RWPE1 (cell line): ENCODE measurements at regions not wholly inside any gene's neighbourhood (a gene's known extent, or its start where the extent isn't known, plus 50 kb on each side); places are given as distances from the start of the nearest gene placed in this dataset.

Experiments used
- CTCF ChIA-PET: fragments of 350-600 bp; sonication (Branson Sonifier 250); formaldehyde crosslinking; extraction: SDS; loops from one replicate; lab custom pipeline; 2021; lab: Yijun Ruan, JAX
- POLR2A ChIA-PET: fragments of 400-600 bp; formaldehyde crosslinking; extraction: SDS; loops from one replicate; lab custom pipeline; 2020; ENCODE audit warnings: antibody characterized with exemption; ENCODE audit not compliant: low non-redundant PET; lab: Yijun Ruan, JAX
- DNase-seq: peaks from one replicate; pipeline ENCODE4 v3.0.0; 2012; ENCODE audit warnings: low spot score
- H3K27ac ChIP-seq: fragments of 450-650 bp; 2 replicates; pipeline ENCODE4 v1.5.1; 2017
- CTCF ChIP-seq: fragments of 450-650 bp; conservative IDR thresholded peaks from 2 replicates; pipeline ENCODE4 v1.5.1; 2017; ENCODE audit warnings: low read depth, mild to moderate bottlenecking

- TF ChIP-seq CTCF: no peak
- DNase-seq: no peak
- H3K27ac ChIP-seq: no peak overlapping the region
- CTCF ChIA-PET: no interaction called here
- POLR2A ChIA-PET: no interaction called here
Observed at GRCh38 chr12:107353312-107353711, 260.0 kb upstream of the CRY1 start.

- CTCF ChIA-PET: no interaction called here
- no peak for TF ChIP-seq CTCF
- no peak overlapping the region for H3K27ac ChIP-seq
- POLR2A ChIA-PET: no interaction called here
- no peak for DNase-seq
Observed at GRCh38 chr12:107355004-107355565, 261.7 kb upstream of the CRY1 start.

GRCh38 chr12:107355612-107356011 lies 262.3 kb upstream of the CRY1 start:
- no peak for DNase-seq
- POLR2A ChIA-PET: no interaction called here
- no peak for TF ChIP-seq CTCF
- CTCF ChIA-PET: no interaction called here
- no peak overlapping the region for H3K27ac ChIP-seq

- ChIA-PET CTCF (interaction anchor here (0.6 to 1.0 kb wide), 4 partner anchors 17 to 169 kb away, joined by 3 to 4 read pairs (median 4); no protein-coding TSS in a partner anchor), POLR2A (no interaction called here)
- no peak for TF ChIP-seq CTCF
- DNase-seq: peak; percentile 42
- no peak overlapping the region for H3K27ac ChIP-seq
Observed at GRCh38 chr12:107356266-107356936, 263.1 kb upstream of the CRY1 start.

GRCh38 chr12:107356937-107357295 lies 263.6 kb upstream of the CRY1 start:
- no peak overlapping the region for H3K27ac ChIP-seq
- ChIA-PET CTCF (interaction anchor here (0.6 to 1.0 kb wide), 4 partner anchors 17 to 169 kb away, joined by 3 to 4 read pairs (median 4); no protein-coding TSS in a partner anchor), POLR2A (no interaction called here)
- DNase-seq: no peak
- no peak for TF ChIP-seq CTCF

GRCh38 chr12:107359382-107359781 lies 266.0 kb upstream of the CRY1 start:
- TF ChIP-seq CTCF: no peak
- peak; percentile 20 for DNase-seq
- CTCF ChIA-PET: interaction anchor here (0.6 kb wide), 1 partner anchor 1268 kb away, joined by 3 read pairs; no protein-coding TSS in a partner anchor
- no peak overlapping the region for H3K27ac ChIP-seq
- POLR2A ChIA-PET: no interaction called here
